ENCODE measurements at regions not wholly inside any gene's neighbourhood (a gene's known extent, or its start where the extent isn't known, plus 50 kb on each side); places are given as distances from the start of the nearest gene placed in this dataset.
A peak's percentile ranks its signal among the peaks of the same experiment; 100 is the strongest.

DNA sequence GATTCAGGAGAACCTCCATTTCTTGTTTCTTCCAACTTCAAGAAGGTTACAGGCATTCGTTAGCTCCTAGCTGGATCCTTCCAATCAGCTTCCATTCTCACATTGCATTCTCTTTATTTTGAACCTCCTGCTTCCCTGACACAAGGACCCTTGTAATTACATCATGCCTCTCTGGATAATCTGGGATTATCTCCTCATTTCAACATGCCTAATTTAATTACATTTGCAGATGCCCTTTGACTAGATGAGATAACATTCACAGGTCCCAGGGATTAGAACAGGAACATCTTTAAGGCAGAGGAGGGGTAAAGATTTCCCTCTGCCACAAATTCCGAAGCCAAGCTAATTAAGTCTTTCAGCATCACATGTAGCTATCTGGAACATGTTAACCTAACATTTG is 753.8 kb upstream of the PCDH7 start:
- TF ChIP-seq, protein P1, sequence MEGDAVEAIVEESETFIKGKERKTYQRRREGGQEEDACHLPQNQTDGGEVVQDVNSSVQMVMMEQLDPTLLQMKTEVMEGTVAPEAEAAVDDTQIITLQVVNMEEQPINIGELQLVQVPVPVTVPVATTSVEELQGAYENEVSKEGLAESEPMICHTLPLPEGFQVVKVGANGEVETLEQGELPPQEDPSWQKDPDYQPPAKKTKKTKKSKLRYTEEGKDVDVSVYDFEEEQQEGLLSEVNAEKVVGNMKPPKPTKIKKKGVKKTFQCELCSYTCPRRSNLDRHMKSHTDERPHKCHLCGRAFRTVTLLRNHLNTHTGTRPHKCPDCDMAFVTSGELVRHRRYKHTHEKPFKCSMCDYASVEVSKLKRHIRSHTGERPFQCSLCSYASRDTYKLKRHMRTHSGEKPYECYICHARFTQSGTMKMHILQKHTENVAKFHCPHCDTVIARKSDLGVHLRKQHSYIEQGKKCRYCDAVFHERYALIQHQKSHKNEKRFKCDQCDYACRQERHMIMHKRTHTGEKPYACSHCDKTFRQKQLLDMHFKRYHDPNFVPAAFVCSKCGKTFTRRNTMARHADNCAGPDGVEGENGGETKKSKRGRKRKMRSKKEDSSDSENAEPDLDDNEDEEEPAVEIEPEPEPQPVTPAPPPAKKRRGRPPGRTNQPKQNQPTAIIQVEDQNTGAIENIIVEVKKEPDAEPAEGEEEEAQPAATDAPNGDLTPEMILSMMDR (conservative IDR thresholded peaks at IDR 0.05), result no peak
- H3K9me3 ChIP-seq (ENCODE audit: control insufficient read depth, low read length), result no peaks in the 10 kb centered on the region
- peaks cover 78% of the 10 kb centered on the region for H3K27me3 ChIP-seq (ENCODE audit: control insufficient read depth, insufficient read depth, low read length, poor library complexity, severe bottlenecking)
- no peak overlapping the region for H3K4me3 Mint-ChIP-seq
- H3K36me3 ChIP-seq (ENCODE audit: control insufficient read depth, insufficient read depth, low read length), result no peaks in the 10 kb centered on the region
- H3K4me1 Mint-ChIP-seq, result peaks cover 5% of the 10 kb centered on the region
- peaks cover 69% of the 10 kb centered on the region for H3K27me3 Mint-ChIP-seq (ENCODE audit: insufficient read depth)
- no peak for DNase-seq
- no peak overlapping the region for H3K9ac ChIP-seq (ENCODE audit: extremely low read depth, low read length, poor library complexity, severe bottlenecking)
- H3K4me3 ChIP-seq (ENCODE audit: low read length), result no peak overlapping the region
- no peak overlapping the region for H3K27ac Mint-ChIP-seq
- no peaks in the 10 kb centered on the region for H3K9me3 Mint-ChIP-seq
- H3K36me3 Mint-ChIP-seq (ENCODE audit: low read depth), result no peaks in the 10 kb centered on the region
- 72 to 83% methylated on average over 2 of the region's 2 CpGs for WGBS, 2 experiments (ENCODE audit: insufficient coverage in 1 of 2, insufficient read length in 1 of 2)
- H3K4me1 ChIP-seq (ENCODE audit: control insufficient read depth, insufficient read depth, low read length), result no peaks in the 10 kb centered on the region
- no peak overlapping the region for H3K27ac ChIP-seq (ENCODE audit: low read depth, low read length)

DNA sequence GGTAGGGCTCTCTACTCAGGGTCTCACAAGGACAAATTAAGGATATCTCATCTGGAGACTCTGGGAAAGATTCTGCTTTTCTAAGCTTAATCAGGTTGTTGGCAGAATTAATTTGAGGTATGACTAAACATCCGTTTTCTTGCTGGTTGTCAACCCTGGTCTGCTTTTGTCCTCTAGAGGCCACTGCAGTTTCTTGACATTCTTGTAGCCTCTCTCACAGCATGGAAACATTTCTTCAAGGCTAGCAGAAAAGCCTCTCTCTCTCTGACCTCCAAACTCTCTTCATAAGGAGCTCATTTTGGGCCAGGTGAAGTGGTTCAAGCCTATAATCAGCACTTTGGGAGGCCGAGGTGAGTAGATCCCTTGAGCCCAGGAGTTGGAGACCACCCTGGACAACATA is 749.5 kb upstream of the PCDH7 start:
- Mint-ChIP-seq H3K4me1 (peaks cover 5% of the 10 kb centered on the region), H3K27ac (no peak overlapping the region), H3K36me3 (ENCODE audit: low read depth) (no peaks in the 10 kb centered on the region), H3K4me3 (no peak overlapping the region), H3K9me3 (no peaks in the 10 kb centered on the region), H3K27me3 (ENCODE audit: insufficient read depth) (peaks cover 41% of the 10 kb centered on the region)
- DNase-seq, result peak; percentile 60
- Histone ChIP-seq H3K4me1 (ENCODE audit: control insufficient read depth, insufficient read depth, low read length) (no peaks in the 10 kb centered on the region), H3K9ac (ENCODE audit: extremely low read depth, low read length, poor library complexity, severe bottlenecking) (no peak overlapping the region), H3K36me3 (ENCODE audit: control insufficient read depth, insufficient read depth, low read length) (no peaks in the 10 kb centered on the region), H3K9me3 (ENCODE audit: control insufficient read depth, low read length) (no peaks in the 10 kb centered on the region), H3K27ac (ENCODE audit: low read depth, low read length) (no peak overlapping the region), H3K4me3 (ENCODE audit: low read length) (no peak overlapping the region), H3K27me3 (ENCODE audit: control insufficient read depth, insufficient read depth, low read length, poor library complexity, severe bottlenecking) (peaks cover 43% of the 10 kb centered on the region)
- WGBS, 2 experiments (ENCODE audit: insufficient coverage in 1 of 2, insufficient read length in 1 of 2), result 55 to 66% methylated on average over 2 of the region's 2 CpGs
- TF ChIP-seq, protein P1 (conservative IDR thresholded peaks at IDR 0.05), result peak; percentile 79

DNA sequence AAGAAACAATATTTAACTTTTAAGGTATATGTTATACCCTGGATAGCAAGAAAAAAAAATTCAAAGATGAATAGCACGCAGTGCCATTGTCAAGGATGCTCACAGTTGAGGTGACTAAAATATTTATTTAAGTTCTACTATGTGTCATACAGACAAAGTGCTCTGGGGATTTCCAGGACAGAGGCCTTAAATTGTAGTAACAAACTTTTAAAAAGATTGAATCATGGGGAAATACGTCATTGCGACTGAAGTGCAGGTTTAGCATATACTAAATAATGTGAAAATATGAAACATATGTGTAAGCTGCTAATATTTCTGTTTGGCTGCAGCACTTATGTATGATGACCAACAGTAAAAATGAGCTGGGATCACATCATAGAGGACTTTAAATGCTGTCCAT is 748.0 kb upstream of the PCDH7 start:
- no peak overlapping the region for H3K27ac ChIP-seq (ENCODE audit: low read depth, low read length)
- no peaks in the 10 kb centered on the region for H3K36me3 ChIP-seq (ENCODE audit: control insufficient read depth, insufficient read depth, low read length)
- no peaks in the 10 kb centered on the region for H3K9me3 ChIP-seq (ENCODE audit: control insufficient read depth, low read length)
- H3K4me3 ChIP-seq (ENCODE audit: low read length), result no peak overlapping the region
- no peaks in the 10 kb centered on the region for H3K9me3 Mint-ChIP-seq
- no peak for DNase-seq
- no peak overlapping the region for H3K4me3 Mint-ChIP-seq
- H3K4me1 ChIP-seq (ENCODE audit: control insufficient read depth, insufficient read depth, low read length), result no peaks in the 10 kb centered on the region
- peaks cover 28% of the 10 kb centered on the region for H3K27me3 Mint-ChIP-seq (ENCODE audit: insufficient read depth)
- H3K27me3 ChIP-seq (ENCODE audit: control insufficient read depth, insufficient read depth, low read length, poor library complexity, severe bottlenecking), result peaks cover 32% of the 10 kb centered on the region
- 90 to 95% methylated on average over 3 of the region's 3 CpGs for WGBS, 2 experiments (ENCODE audit: insufficient coverage in 1 of 2, insufficient read length in 1 of 2)
- H3K4me1 Mint-ChIP-seq, result no peaks in the 10 kb centered on the region
- TF ChIP-seq, protein P1 (conservative IDR thresholded peaks at IDR 0.05), result no peak
- H3K27ac Mint-ChIP-seq, result no peak overlapping the region
- no peaks in the 10 kb centered on the region for H3K36me3 Mint-ChIP-seq (ENCODE audit: low read depth)
- no peak overlapping the region for H3K9ac ChIP-seq (ENCODE audit: extremely low read depth, low read length, poor library complexity, severe bottlenecking)
